ENCODE measurements at regions not wholly inside any gene's neighbourhood (a gene's known extent, or its start where the extent isn't known, plus 50 kb on each side); places are given as distances from the start of the nearest gene placed in this dataset.

GRCh38 chr2:239793086-239793485, 232.1 kb downstream of the NDUFA10 start:
- no peak for TF ChIP-seq RARB (CRISPR knock-in tag; IDR thresholded peaks at IDR 0.05)
- TF ChIP-seq ZFP30 (CRISPR knock-in tag; IDR thresholded peaks at IDR 0.05) = no peak
- no peak for TF ChIP-seq ARNTL (CRISPR knock-in tag; IDR thresholded peaks at IDR 0.05; ENCODE audit: borderline replicate concordance, low read depth)
- TF ChIP-seq BACH2 (CRISPR knock-in tag; IDR thresholded peaks at IDR 0.05; ENCODE audit: borderline replicate concordance) = no peak
- TF ChIP-seq PPARA (CRISPR knock-in tag; IDR thresholded peaks at IDR 0.05; ENCODE audit: borderline replicate concordance) = no peak
- no peak for TF ChIP-seq PATZ1 (CRISPR knock-in tag; IDR thresholded peaks at IDR 0.05; ENCODE audit: borderline replicate concordance)
- no peak for TF ChIP-seq ZFP3 (CRISPR knock-in tag; IDR thresholded peaks at IDR 0.05)
- no peak for TF ChIP-seq TSHZ2 (CRISPR knock-in tag; IDR thresholded peaks at IDR 0.05)
- TF ChIP-seq ZNF70 (CRISPR knock-in tag; IDR thresholded peaks at IDR 0.05) = no peak
- TF ChIP-seq CREB5 (CRISPR knock-in tag; IDR thresholded peaks at IDR 0.05; ENCODE audit: low read depth) = no peak
- no peak for TF ChIP-seq ZNF8 (CRISPR knock-in tag; IDR thresholded peaks at IDR 0.05)
- TF ChIP-seq TOX (CRISPR knock-in tag; IDR thresholded peaks at IDR 0.05; ENCODE audit: borderline replicate concordance) = no peak
